GM12892 (cell line): ENCODE measurements at regions not wholly inside any gene's neighbourhood (a gene's known extent, or its start where the extent isn't known, plus 50 kb on each side); places are given as distances from the start of the nearest gene placed in this dataset.

Experiments used
- POLR2A ChIP-seq: IDR thresholded peaks from 2 replicates; pipeline ENCODE4 v1.6.1; 2011; ENCODE audit warnings: low read depth, low read length, control low read depth
- TAF1 ChIP-seq: IDR thresholded peaks from 2 replicates; pipeline ENCODE4 v1.6.1; 2011; ENCODE audit warnings: low read depth, mild to moderate bottlenecking, control low read depth, low read length, borderline replicate concordance

- TF ChIP-seq POLR2A = no peak
- TF ChIP-seq TAF1 = no peak
Measured at GRCh38 chr6:98292810-98293209, 541.6 kb upstream of the POU3F2 start.
